ENCODE measurements at regions not wholly inside any gene's neighbourhood (a gene's known extent, or its start where the extent isn't known, plus 50 kb on each side); places are given as distances from the start of the nearest gene placed in this dataset.
A peak's percentile ranks its signal among the peaks of the same experiment; 100 is the strongest.

DNA sequence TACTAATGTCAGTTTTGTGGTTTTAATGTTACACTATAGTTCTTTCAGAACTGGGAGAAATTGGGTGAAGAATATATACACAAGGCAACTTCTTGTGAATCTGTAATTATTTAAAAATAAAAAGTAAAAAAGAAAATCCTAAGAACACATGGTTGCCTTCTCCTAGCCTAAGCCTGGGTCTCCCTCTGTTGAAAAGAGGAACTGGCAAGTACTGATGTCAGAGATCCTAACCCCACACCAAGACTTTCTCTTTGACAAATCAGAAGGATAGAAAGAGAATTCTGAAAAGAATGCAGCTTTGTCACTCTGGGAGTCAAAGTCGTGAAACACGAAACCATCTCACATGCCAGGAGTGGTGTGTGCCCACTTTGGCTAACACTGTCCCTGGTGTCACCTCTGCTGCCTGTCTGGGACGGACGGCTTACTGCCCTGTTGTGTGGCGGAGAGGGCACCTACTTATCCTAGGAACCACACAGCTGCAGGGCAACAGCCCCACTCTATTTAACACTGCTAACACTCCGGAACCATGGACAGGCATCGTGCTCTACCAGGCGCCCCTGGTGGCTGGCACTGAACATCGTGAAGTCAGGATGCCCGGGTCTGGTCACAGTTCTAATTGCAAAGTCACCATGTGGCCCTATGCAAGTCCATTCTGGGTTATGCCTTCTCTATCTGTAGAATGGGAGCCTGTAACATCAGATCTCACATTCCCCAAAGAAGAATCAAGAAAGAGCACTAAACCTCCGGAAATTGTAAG is 108.7 kb upstream of the CD82 start:
- ATAC-seq: peak; percentile 87
- peak; percentile 12; the same call in 1 of the 2 replicates for TF ChIP-seq CTCF (CRISPR knock-in tag; IDR thresholded peaks at IDR 0.05)
- no peak for TF ChIP-seq ATM (IDR thresholded peaks at IDR 0.05; ENCODE audit: borderline replicate concordance)
- 17% methylated on average over 8 of the region's 11 CpGs for WGBS (ENCODE audit: low lambda C conversion rate)

GRCh38 chr11:44457862-44458261 is 107.6 kb upstream of the CD82 start:
- no peaks in the 10 kb centered on the region for H3K9me3 ChIP-seq (ENCODE audit: low read length)
- no peak overlapping the region for H3K4me2 ChIP-seq (ENCODE audit: low read depth, low read length)
- H3K27ac ChIP-seq (ENCODE audit: extremely low read length, insufficient read depth, low read length): no peak overlapping the region
- intact Hi-C loops (cut with micrococcal nuclease; ENCODE audit: unreplicated experiment) (no loop called here), in situ Hi-C loops (cut with HindIII; ENCODE audit: extremely low pct_ligation_motif_present, low pct_unique_long_range_greater_than_20kb) (no loop called here)
- no peaks in the 10 kb centered on the region for H3K36me3 ChIP-seq (replicated peaks in 1 of 2; ENCODE audit: control insufficient read depth in 1 of 2, insufficient read depth in 2 of 2, low read length in 2 of 2)
- no peak for DNase-seq (ENCODE audit: low spot score)
- H3K27me3 ChIP-seq (ENCODE audit: control insufficient read depth in 1 of 2, insufficient read depth in 2 of 2, low read length in 2 of 2): peaks cover 0 to under 1% of the 10 kb centered on the region in 2 experiments; a peak in 1 of 5 replicates
- CTCF ChIA-PET (ENCODE audit: low intra/inter-chr PET ratio, low total read pairs): no interaction called here
- H3K9ac ChIP-seq (ENCODE audit: insufficient read depth, low read depth, low read length): no peak overlapping the region
- H4K20me1 ChIP-seq (ENCODE audit: insufficient read depth, low read length): no peaks in the 10 kb centered on the region
- no peak for FAIRE-seq
- H3K4me1 ChIP-seq (ENCODE audit: insufficient read depth, low read length): peaks cover 9% of the 10 kb centered on the region; the same call in 1 of the 2 replicates
- H3K79me2 ChIP-seq (ENCODE audit: insufficient read depth, low read length): no peaks in the 10 kb centered on the region
- ATAC-seq: no peak
- POLR2A ChIA-PET: no interaction called here
- no peak overlapping the region for H3K4me3 ChIP-seq (replicated peaks in 1 of 3; ENCODE audit: insufficient read depth in 1 of 3, low read depth in 2 of 3, low read length in 3 of 3)
- no peak overlapping the region for H2AFZ ChIP-seq (ENCODE audit: low read length)
- BruUV-seq (replicated peaks): no TSS peak
- TF ChIP-seq IKZF4 (CRISPR knock-in tag; IDR thresholded peaks at IDR 0.05; ENCODE audit: borderline replicate concordance, low read depth, not compliant biosample characterization) (no peak), NR1H2 (CRISPR knock-in tag; IDR thresholded peaks at IDR 0.05; ENCODE audit: borderline replicate concordance, low read depth) (no peak), ZNF577 (CRISPR knock-in tag; IDR thresholded peaks at IDR 0.05; ENCODE audit: borderline replicate concordance, low read depth) (no peak), ZNF292 (CRISPR knock-in tag; IDR thresholded peaks at IDR 0.05; ENCODE audit: borderline replicate concordance, low read depth) (no peak), SMAD1 (CRISPR knock-in tag; IDR thresholded peaks at IDR 0.05; ENCODE audit: borderline replicate concordance, low read depth) (no peak), ZNF430 (CRISPR knock-in tag; IDR thresholded peaks at IDR 0.05) (no peak), ZNF20 (CRISPR knock-in tag; IDR thresholded peaks at IDR 0.05) (no peak), TOPORS (CRISPR knock-in tag; IDR thresholded peaks at IDR 0.05) (no peak), SPEN (CRISPR knock-in tag; IDR thresholded peaks at IDR 0.05; ENCODE audit: low read depth) (no peak), ZNF678 (CRISPR knock-in tag; IDR thresholded peaks at IDR 0.05) (no peak), ZNF878 (CRISPR knock-in tag; IDR thresholded peaks at IDR 0.05) (no peak), ZNF670 (CRISPR knock-in tag; IDR thresholded peaks at IDR 0.05; ENCODE audit: borderline replicate concordance) (no peak), ZNF256 (CRISPR knock-in tag; conservative IDR thresholded peaks at IDR 0.05) (no peak)

More for the DNA sequence above, 108.7 kb upstream of the CD82 start:
- Histone ChIP-seq H3K4me2 (ENCODE audit: low read depth, low read length) (no peak overlapping the region), H3K4me3 (replicated peaks in 1 of 3; ENCODE audit: insufficient read depth in 1 of 3, low read depth in 2 of 3, low read length in 3 of 3) (no peak overlapping the region), H3K9me3 (ENCODE audit: low read length) (no peaks in the 10 kb centered on the region), H3K27me3 (ENCODE audit: control insufficient read depth in 1 of 2, insufficient read depth in 2 of 2, low read length in 2 of 2) (peaks cover 0 to 4% of the 10 kb centered on the region in 2 experiments; a peak in 1 of 5 replicates), H2AFZ (ENCODE audit: low read length) (no peak overlapping the region), H3K9ac (ENCODE audit: insufficient read depth, low read depth, low read length) (no peak overlapping the region), H3K79me2 (ENCODE audit: insufficient read depth, low read length) (no peaks in the 10 kb centered on the region), H3K27ac (ENCODE audit: extremely low read length, insufficient read depth, low read length) (no peak overlapping the region), H3K36me3 (replicated peaks in 1 of 2; ENCODE audit: control insufficient read depth in 1 of 2, insufficient read depth in 2 of 2, low read length in 2 of 2) (no peaks in the 10 kb centered on the region), H3K4me1 (ENCODE audit: insufficient read depth, low read length) (peaks cover 9% of the 10 kb centered on the region; the same call in 1 of the 2 replicates), H4K20me1 (ENCODE audit: insufficient read depth, low read length) (no peaks in the 10 kb centered on the region)
- intact Hi-C loops (cut with micrococcal nuclease; ENCODE audit: unreplicated experiment) (no loop called here), in situ Hi-C loops (cut with HindIII; ENCODE audit: extremely low pct_ligation_motif_present, low pct_unique_long_range_greater_than_20kb) (no loop called here)
- FAIRE-seq (no peak), DNase-seq (ENCODE audit: low spot score) (no peak)
- CTCF ChIA-PET (ENCODE audit: low intra/inter-chr PET ratio, low total read pairs): no interaction called here
- POLR2A ChIA-PET: no interaction called here
- no TSS peak for BruUV-seq (replicated peaks)
